NCI-H446 (cell line): ENCODE measurements at regions not wholly inside any gene's neighbourhood (a gene's known extent, or its start where the extent isn't known, plus 50 kb on each side); places are given as distances from the start of the nearest gene placed in this dataset.

Experiments
- DNase-seq, 2 experiments: peaks; one replicate each; lab custom pipeline; 2025; lab: John Stamatoyannopoulos, UW

- no peak for DNase-seq
These were observed 414.0 kb upstream of the TNP1 start for GRCh38 chr2:217273851-217274250.

- no peak for DNase-seq
These were observed 413.3 kb upstream of the TNP1 start for GRCh38 chr2:217273162-217273561.

GRCh38 chr2:217271813-217272212 is 411.9 kb upstream of the TNP1 start:
- no peak for DNase-seq

- DNase-seq = no peak
These were observed 410.7 kb upstream of the TNP1 start for GRCh38 chr2:217270485-217271121.

- no peak for DNase-seq
These were observed 410.0 kb upstream of the TNP1 start for GRCh38 chr2:217269701-217270484.

- DNase-seq = no peak
These were observed 409.1 kb upstream of the TNP1 start for GRCh38 chr2:217268978-217269377.

- no peak for DNase-seq
These were observed 407.9 kb upstream of the TNP1 start for GRCh38 chr2:217267758-217268157.

- DNase-seq = no peak
These were observed 403.9 kb upstream of the TNP1 start for GRCh38 chr2:217263756-217264155.

- peak; percentile 82 to 91 for DNase-seq
These were observed 403.0 kb upstream of the TNP1 start for GRCh38 chr2:217262911-217263310.

GRCh38 chr2:217261452-217261851 is 401.6 kb upstream of the TNP1 start:
- no peak for DNase-seq

- peak; percentile 8 to 33 for DNase-seq
These were observed 400.7 kb upstream of the TNP1 start for GRCh38 chr2:217260441-217261115.

GRCh38 chr2:217258170-217258569 is 398.3 kb upstream of the TNP1 start:
- DNase-seq = no peak

- no peak for DNase-seq
These were observed 396.4 kb upstream of the TNP1 start for GRCh38 chr2:217256251-217256650.

GRCh38 chr2:217254111-217254510 is 394.2 kb upstream of the TNP1 start:
- peak in 1 of 2 experiments; percentile 1 for DNase-seq

GRCh38 chr2:217252181-217252580 is 392.3 kb upstream of the TNP1 start:
- no peak for DNase-seq

- DNase-seq = no peak
These were observed 390.2 kb upstream of the TNP1 start for GRCh38 chr2:217250013-217250524.

GRCh38 chr2:217249121-217250012 is 389.5 kb upstream of the TNP1 start:
- DNase-seq = no peak

GRCh38 chr2:217248312-217248935 is 388.6 kb upstream of the TNP1 start:
- DNase-seq = peak; percentile 95 to 98

GRCh38 chr2:217247476-217247875 is 387.6 kb upstream of the TNP1 start:
- DNase-seq = peak in 1 of 2 experiments; percentile 71

- no peak for DNase-seq
These were observed 386.2 kb upstream of the TNP1 start for GRCh38 chr2:217246108-217246507.

- no peak for DNase-seq
These were observed 385.0 kb upstream of the TNP1 start for GRCh38 chr2:217244815-217245214.
